HS-27A (cell line): ENCODE measurements at regions not wholly inside any gene's neighbourhood (a gene's known extent, or its start where the extent isn't known, plus 50 kb on each side); places are given as distances from the start of the nearest gene placed in this dataset.
"Not testable (repeated sequence)": the region's sequence is repeated elsewhere in the genome, so short reads cannot be mapped to it uniquely, and the experiment has no call there.

Experiments
- DNase-seq: peaks from one replicate; pipeline ENCODE4 v3.0.0-alpha.2; 2012; ENCODE audit warnings: low read depth, missing footprints

GRCh38 chr5:6321078-6321477 lies 57.3 kb downstream of the MED10 start:
- no peak for DNase-seq

DNA sequence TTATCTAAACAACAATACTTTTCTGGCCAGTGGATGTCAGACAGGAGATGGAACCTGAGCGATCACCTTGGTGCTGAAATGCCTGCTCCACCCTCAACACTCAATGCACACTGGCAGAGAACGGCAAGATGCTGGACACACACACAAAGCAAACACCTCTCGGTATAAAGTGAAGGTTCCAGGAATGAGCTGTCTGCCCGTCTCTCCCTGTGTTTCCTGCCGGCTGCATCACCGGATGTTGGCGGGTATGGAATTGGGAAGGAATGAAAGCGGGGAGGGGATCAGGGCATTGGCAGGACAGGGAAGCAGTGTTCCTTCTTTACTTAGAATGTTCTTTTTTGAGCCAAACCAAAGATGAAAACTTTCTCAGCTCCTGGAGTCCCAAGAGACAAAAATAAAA lies 59.2 kb downstream of the MED10 start:
- DNase-seq = no peak

GRCh38 chr5:6317116-6317798 lies 61.1 kb downstream of the MED10 start:
- DNase-seq = no peak

GRCh38 chr5:6315580-6315979 lies 62.8 kb downstream of the MED10 start:
- no peak for DNase-seq

- no peak for DNase-seq
Measured at GRCh38 chr5:6311568-6312501, 66.5 kb downstream of the MED10 start.

DNA sequence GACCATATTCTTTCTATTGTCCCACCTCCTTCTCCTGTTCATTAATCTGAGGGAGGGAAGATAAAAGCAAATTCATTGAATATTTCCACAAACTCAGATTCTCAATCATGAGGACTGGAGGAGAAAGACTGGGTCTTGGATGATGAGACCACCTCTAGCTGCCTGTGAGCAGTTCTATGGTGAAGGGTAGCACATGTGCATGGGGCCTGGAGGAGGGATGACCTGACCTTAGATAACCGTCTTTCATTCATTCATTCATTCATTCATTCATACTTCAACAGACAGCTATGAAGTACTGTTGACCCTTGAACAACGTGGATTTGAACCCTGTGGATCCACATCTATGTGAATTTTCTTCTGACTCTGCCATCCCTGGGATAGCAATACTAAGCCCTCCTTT lies 68.4 kb downstream of the MED10 start:
- no peak for DNase-seq

DNA sequence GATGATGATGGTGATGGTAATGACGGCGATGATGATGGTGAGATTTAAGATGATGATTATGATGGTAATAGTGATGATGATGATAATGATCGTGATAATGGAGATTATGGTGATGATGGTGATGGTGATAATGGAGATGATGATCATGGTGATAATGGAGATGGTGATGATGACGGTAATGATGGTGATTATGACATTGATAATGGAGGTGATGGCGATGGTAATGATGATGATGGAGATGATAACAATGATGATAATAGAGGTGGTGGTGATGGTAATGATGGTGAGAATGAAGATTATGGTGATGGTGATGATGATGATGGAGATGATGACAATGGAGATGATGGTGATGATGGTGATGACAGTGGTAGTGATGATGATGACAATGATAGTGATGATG lies 69.7 kb downstream of the MED10 start:
- no peak for DNase-seq

DNA sequence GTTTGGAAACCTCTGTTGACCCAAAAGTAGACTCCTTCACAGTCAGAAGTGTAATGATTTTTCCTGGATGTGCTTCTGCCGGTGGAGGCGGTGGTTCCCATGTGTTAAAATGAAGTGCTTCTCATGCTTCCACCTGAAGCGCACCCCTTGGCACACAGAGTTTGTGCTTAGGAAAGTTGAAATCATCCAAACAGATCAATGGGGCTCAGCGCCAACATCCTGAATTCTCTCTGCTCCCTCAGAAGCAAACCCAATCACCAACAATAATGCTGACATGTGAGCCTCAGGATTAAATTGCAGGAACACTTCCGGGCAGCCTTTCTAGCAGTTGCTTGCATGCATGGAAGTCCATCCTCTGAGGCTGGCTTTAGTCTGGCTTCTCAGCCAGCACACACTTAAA lies 71.0 kb downstream of the MED10 start:
- no peak for DNase-seq

- DNase-seq = no peak
Measured at GRCh38 chr5:6305853-6306252, 72.5 kb downstream of the MED10 start.

GRCh38 chr5:6302684-6303083 lies 75.7 kb downstream of the MED10 start:
- no peak for DNase-seq

DNA sequence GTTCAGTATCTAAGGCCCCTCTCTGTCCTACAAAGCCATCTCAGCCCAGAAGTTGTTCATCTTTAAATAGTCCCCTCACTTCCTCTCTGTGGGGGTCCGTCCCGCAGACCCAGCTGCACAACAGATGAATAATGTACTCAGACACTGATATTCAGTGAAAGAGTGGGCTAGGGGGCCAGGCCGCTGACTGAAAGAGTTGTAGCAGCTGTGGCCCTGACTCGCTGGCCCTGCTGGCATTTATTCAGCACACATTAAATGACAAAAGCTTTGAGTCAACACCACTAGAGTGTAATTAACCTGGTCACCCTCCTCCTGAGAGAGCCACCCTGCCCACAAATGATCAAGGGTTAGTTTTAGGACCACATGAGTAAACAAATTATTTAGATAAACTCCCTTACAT lies 76.3 kb downstream of the MED10 start:
- DNase-seq = no peak

DNA sequence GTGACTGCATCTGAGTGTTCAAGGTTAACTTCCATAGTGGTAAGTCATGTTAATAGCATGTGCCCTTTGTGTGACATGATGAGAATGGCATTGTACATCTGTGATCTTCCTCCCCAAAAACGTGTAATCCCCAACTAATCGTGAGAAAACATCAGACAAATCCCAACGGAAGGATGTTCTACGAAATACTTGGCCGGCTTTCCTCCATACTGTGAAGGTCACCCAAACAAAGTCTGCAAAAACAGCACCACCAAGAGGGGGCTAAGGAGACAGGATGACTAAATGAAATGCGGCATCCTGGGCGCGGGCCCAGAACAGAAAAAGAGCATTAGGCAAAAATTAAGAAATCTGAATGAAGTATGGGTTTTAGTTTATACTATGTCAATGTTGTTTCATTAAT lies 81.8 kb downstream of the MED10 start:
- DNase-seq = no peak

DNA sequence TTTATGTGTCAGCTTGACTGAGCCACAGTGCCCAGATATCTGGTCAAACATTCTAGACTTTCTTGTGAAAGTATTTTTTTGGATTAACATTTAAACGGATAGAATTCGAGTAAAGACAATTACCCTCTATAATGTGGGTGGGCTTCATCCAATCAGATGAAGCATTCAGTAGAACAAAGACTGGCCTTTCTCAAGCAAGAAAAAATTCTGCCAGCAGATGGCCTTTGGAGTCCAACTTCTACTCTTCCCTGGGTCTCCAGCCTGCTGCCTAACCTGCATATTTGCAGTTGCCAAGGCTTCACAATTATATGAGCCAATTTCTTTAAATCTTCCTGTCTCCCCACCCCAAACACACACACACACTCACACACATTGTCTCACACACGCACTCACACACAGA lies 86.4 kb downstream of the MED10 start:
- DNase-seq = no peak

DNA sequence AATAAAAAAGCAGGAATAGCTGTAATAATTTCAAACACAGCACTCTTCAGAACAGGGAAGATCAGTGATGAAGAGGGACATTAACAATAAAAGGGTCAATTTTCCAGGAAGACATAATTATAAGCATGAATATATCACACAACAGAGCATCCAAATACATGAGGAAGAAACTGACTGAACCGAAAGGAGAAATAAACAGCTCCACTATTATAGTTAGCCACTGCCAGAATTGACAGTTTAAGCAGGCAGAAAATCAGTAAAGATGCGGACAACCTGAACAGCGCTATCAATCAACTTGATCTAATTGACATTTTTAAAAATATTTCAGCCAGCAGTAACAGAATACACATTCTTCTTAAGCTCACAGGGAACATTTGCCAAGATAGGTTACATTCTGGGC lies 89.1 kb downstream of the MED10 start:
- no peak for DNase-seq

GRCh38 chr5:6287176-6287575 lies 91.2 kb downstream of the MED10 start:
- DNase-seq = no peak

DNA sequence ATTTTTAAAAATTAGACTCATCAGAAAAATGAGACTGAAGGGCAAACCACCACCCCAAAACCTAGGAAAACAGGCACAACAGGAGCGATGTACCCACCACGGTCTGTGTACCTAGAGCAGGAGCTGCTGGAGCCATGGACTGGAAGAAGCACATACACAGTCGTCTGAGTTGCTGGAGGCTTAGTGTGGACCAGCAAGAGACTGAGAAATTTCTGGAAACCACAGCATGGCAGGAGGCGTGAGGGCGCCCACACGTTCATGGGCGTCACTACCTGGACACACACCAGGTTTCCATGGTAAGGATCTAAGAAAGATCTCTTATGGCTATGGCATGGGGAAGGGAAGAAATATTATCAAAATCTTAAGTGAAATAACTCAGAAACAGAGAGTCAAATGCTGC lies 91.9 kb downstream of the MED10 start:
- no peak for DNase-seq

- DNase-seq = not testable (repeated sequence)
Measured at GRCh38 chr5:6284491-6284890, 93.9 kb downstream of the MED10 start.

- no peak for DNase-seq
Measured at GRCh38 chr5:6282352-6282751, 96.0 kb downstream of the MED10 start.

GRCh38 chr5:6281818-6282217 lies 96.5 kb downstream of the MED10 start:
- DNase-seq = no peak

- DNase-seq = no peak
Measured at GRCh38 chr5:6280425-6281100, 97.8 kb downstream of the MED10 start.

DNA sequence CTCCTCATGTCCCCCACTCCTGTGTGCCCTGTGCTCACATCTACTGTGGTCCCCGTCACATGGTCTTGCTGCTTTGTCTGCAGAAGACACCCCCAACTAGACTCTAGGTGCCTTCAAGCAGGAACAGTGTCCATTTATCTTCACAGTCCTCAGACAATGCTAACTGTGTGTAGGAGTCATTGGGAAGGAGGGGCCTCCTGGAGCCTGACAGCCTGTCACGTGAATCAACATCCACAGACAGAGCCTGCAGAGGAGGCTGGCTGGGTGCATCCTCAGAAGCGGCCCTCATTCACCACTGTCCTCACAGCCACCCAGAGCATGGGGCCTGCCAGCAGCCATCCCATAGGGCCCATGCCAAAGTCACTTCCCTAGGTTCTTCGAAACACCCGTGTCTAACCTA lies 98.7 kb downstream of the MED10 start:
- no peak for DNase-seq

- DNase-seq = no peak
Measured at GRCh38 chr5:6274846-6275543, 103.4 kb downstream of the MED10 start.
